Adipose tissue (tissue), 3 donors: ENCODE measurements at regions not wholly inside any gene's neighbourhood (a gene's known extent, or its start where the extent isn't known, plus 50 kb on each side); places are given as distances from the start of the nearest gene placed in this dataset.

Experiments
- H3K27ac ChIP-seq: one replicate; pipeline ENCODE4 v1.5.1; 2013; ENCODE audit warnings: low read depth, low read length
- WGBS, 3 donors: extraction: QIAGEN DNeasy Blood & Tissue Kit; methylation state at CpG; one replicate each; pipeline ENCODE4 v1.1.7; 2013; 5-methylcytosine and 5-hydroxymethylcytosine counted together
- donor health status: healthy with polysubstance abuse.
- donor health status: Bipolar disorder and iron deficiency.
- donor health status: healthy.

DNA sequence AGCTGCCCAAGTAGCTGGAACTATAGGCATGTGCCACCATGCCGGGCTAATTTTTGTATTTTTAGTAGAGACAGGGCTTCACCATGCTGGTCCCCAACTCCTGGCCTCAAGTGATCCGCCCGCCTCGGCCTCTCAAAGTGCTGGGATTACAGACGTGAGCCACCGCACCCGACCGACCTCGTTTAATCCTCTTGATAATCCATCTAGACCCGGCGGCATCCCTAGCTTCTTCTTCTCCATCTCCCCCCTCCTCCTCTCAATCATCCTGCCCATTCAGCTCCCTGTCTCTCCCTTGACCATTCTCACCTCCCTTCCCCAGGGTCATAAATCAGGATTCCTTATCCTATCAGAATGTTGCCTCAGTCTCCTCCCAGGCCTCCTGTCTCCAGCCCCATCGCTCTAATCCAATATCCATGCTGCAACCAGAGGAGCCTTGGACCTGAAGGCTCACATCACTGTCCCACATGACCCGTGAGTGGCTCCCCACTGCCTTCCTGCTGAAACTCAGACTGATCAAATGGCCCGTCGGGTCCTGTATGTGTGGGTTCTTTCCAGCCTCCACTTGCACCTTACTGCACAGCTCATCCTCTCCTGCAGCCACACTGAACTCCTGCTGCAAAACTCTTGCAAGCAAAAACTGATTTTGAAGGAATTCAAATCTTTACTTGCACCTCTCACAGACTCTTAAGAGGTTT is 74.1 kb upstream of the CDH5 start:
- WGBS, 3 donors = 82 to 94% (median 82%) methylated on average over 15 of the region's 15 CpGs
- H3K27ac ChIP-seq = no peak overlapping the region

DNA sequence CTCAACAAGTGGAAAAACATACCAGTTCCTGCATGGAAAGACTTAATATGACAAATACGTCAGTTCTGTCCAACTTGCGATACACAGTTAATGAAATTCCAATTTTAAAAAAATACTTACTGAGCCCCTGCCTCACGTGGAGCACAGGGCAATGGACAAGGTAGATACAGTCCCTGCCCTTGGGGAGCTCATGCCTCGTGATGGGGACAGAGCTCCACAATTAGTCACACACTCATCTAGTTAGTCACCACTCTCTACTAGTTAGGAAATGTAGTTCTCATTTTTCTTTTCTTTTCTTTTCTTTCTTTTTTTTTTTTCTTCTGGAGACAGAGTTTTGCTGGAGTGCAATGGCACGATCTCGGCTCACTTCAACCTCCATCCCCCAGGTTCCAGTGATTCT is 74.7 kb upstream of the CDH5 start:
- WGBS, 3 donors = 82 to 90% (median 87%) methylated on average over 6 of the region's 6 CpGs
- H3K27ac ChIP-seq = no peak overlapping the region

DNA sequence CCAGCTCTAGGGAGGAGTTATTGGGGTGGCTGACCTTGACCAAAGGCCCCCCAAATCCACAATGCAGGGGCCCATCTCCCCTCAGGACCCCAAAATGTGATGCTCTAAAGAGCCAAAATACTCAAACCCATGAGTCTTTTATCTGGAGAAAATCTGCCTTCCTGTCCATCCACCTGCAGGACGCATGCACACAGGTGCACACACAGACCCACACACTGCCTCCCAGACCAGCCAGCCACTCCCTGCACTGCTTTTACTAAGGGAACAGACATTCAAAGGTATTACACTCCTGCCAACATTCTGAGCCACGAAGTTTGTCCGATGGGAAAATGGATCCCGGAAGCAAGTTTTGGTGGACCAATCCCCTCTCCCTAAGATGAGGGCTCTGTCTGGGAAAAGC is 76.1 kb upstream of the CDH5 start:
- no peak overlapping the region for H3K27ac ChIP-seq
- 79 to 94% (median 93%) methylated on average over 4 of the region's 4 CpGs for WGBS, 3 donors

DNA sequence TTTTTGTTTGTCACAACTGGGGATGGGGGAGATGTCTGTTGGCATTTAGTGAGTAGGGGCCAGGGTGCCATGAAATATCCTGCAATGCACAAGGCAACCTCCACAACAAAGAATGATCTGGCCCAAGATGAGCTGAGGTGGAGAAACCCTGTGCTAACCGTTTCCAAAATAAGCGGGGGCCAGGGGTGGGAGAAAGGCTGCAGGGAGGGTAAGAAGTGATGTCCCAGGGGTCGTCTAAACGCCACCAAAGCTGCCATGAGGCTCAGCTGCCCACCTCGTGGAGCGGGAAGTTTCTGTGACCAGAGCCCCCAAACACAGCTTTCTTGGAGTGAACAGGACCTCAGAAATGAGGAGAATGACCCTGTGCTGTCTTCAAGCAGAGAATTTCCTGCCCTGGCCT is 76.5 kb upstream of the CDH5 start:
- 83 to 89% (median 87%) methylated on average over 6 of the region's 6 CpGs for WGBS, 3 donors
- H3K27ac ChIP-seq = no peak overlapping the region

DNA sequence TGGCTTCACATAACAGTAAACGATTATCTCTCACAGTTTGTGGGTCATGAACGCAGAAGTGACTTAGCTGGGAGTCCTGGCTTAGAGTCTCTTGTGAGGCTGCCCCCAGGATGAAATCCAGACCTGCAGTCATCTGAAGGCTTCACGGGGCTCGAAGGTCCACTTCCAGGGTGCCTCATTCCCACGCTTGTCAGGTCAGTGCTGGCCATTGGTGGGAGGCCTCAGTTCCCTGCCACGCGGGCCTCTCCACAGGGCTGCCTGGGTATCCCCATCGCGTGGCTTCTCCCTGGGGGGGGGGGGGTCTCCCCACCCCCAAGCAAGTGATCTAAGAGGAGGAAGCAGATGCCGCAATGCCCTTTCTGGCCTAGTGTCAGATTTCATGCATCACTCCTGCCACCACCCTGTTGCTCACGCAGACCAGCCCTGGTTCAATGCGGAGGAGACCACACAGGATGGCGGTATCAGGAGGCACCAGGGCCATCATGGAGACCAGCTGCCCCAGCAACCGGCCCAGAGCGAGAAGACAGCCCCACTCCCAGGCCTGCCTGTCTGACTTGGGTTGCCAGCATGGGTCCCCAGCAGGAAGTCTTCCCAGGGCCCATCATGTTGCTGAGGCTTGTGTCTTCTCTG is 77.3 kb upstream of the CDH5 start:
- H3K27ac ChIP-seq = no peak overlapping the region
- 84 to 94% (median 93%) methylated on average over 13 to 15 of the region's 15 CpGs for WGBS, 3 donors

DNA sequence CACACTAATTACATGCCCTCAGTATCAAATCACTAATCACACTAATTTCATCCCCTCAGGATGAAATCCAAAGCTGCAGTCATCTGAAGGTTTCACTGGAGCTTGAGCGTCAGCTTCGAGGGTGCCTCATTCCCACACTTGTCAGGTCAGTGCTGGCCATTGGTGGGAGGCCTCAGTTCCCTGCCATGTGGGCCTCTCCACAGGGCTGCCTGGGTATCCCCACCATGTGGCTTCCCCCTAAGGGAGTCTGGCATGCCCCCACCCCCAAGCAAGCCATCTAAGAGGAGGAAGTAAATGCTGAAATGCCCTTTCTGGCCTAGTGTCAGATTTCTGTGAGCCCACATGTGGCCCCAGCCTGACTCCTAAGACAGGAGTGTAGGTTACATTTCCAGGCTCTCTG is 78.6 kb upstream of the CDH5 start:
- WGBS, 3 donors = 93 to 96% (median 94%) methylated on average over 2 of the region's 2 CpGs

DNA sequence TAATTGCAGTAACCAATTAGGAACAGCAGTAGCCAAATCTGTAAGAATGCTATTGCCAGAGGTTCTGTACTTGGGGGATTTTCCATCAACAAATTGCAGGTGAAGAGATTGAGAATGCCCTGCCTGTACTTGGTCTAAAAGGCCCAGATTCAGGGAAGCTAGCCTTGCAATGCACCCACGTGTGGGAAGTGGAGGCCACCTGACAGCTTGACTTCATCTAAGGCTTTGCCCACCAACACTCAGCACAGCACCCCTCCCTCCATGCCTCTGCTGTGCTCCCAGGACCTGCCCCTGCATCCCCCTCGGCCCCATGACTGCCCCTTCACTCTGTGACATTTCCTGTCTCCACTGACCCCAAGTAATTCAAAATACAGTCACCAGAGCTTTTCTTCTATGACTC is 79.1 kb upstream of the CDH5 start:
- 46 to 65% (median 55%) methylated on average over 2 of the region's 2 CpGs for WGBS, 3 donors

More for the DNA sequence above, 78.6 kb upstream of the CDH5 start:
- H3K27ac ChIP-seq = no peak overlapping the region

DNA sequence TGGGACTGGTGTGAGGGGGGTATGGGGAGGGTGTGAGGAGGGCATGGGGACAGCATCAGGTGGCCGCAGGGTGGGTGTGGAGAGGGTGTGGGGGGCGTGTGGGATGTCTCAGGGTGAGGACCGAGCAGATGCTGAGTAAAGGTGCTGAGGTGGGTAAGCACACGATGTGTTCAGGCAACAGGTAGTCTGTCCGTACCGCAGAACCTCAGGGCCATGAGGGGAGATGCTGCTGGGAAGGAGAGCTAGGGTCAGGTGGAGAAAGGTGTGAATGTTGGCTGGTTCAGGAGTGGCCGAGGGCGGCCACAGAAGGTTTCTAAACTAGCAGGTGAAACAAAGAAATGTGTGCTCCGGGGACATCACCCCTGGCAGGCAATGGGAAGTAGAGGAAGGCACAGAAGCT is 80.0 kb upstream of the CDH5 start:
- WGBS, 3 donors = 85 to 97% (median 92%) methylated on average over 9 of the region's 9 CpGs
- H3K27ac ChIP-seq = no peak overlapping the region

More for the DNA sequence above, 79.1 kb upstream of the CDH5 start:
- no peak overlapping the region for H3K27ac ChIP-seq

DNA sequence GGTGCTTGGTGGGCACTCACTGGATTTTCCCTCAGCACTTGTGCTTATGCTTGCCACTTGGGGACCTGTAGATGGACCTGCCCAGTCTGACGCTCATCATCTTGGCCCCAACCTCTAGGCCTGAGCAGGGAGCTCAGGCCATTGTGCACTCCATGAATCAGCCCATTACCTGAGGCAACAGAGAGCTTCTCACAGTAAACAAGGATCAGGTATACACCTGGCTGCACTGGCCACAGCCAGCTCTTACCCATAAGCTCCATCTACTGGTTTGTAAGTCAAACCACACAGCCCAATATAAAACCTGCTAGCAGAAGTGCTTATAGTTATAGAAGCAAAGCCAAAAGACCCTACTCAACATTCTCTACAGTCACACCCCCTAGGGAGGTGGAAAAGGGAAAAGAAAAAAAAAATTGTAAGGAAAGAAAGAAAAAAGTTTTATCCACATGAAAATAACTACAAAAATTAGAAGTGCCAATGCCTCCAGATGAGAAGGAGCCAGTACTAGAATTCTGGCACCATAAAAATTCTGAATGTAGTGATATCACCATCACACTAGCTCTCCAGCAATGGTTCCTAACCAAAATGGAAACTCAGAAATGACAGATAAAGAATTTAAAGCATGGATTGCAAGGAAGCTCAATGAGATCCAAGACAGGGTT is 87.8 kb upstream of the CDH5 start:
- WGBS, 3 donors = 94 to 98% (median 95%) methylated on average over 1 of the region's 1 CpG
- H3K27ac ChIP-seq = no peak overlapping the region

DNA sequence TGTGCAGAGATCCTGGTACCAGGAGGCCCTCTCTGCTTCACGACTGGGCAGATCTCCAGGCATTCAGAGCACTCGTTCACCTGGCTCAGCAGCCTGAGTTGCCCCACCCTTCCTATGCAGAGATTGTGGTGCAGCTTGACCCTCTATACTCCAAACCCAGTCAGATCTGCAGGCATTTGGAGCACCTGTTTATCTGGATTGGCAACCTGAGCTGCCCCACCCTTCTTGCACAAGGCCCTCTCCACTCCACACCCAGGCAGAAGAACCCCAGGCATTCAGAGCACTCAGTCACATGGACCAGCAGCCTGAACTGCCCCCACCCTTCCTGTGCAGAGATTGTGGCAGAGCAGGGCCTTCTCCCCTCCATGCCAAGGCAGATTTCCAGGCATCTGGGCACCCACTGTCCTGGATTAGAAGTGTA is 88.4 kb upstream of the CDH5 start:
- WGBS, 3 donors = 56 to 88% (median 70%) methylated on average over 2 of the region's 2 CpGs
- no peak overlapping the region for H3K27ac ChIP-seq

DNA sequence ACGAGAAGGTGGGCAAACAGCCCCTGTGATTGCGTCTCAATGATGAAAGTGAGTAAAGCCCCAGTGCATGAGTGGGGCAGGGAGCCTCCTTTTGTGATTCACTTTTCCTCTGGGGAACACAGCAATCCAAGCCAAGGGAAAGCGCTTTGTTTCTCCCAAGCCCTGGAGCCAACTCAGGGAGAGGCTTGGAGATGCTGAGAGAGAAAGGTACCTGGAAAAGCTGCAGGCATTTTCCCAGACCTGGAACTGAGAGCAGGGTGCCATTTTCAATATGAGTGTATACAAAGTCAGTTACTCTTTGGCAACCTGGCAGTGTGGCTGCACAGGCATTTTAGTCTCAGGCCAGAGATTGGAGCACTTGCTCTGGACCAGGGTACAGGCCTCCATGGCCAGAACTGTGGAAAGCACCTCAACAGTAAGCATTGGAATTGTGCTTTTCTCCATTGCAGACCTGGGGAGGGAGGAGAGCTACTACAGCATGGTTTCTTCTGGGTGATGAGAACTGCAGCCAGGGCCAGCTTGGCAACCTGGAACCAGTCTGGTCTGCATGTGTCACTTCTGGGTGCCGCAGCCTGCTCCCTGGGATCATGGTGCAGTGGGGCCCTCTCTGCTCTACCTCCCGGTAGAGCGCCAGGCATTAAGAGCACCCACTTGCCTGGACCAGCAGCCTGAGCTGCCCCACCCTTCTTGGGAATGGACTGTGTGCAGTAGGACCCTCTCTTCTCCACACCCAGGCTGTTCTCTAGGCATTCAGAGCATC is 89.0 kb upstream of the CDH5 start:
- WGBS, 3 donors = 91 to 94% (median 92%) methylated on average over 6 of the region's 6 CpGs
- no peak overlapping the region for H3K27ac ChIP-seq

DNA sequence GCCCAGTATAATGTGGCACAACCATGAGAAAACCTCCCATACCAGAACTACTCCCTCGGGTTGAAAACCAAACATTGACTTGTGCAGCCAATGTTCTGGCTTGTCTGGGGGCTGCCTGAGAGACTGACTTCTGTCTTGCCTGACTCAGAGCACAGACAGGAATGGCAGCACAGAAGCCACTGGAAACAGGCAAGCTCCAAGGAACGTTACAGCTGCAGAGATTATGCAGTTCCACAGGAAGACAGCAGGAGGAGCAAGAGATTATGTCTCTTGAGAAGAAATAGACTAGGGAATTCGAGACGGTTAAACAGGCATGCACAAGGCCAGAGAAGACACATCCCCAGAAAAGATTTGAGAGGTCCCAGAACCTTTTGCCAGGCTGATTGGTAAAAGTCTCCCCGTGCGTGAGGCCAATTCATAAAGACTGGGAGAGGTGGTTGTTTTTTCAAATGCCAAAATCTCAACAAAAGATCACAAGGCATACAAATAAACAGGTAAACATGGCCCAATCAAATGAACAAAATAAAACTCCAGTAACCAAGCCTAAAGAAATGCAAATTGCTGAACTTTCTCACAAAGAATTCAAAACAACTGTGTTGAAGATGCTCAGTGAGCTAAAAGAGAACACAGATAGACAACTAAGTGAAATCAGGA is 90.6 kb upstream of the CDH5 start:
- no peak overlapping the region for H3K27ac ChIP-seq
- 27 to 41% (median 39%) methylated on average over 6 of the region's 6 CpGs for WGBS, 3 donors

DNA sequence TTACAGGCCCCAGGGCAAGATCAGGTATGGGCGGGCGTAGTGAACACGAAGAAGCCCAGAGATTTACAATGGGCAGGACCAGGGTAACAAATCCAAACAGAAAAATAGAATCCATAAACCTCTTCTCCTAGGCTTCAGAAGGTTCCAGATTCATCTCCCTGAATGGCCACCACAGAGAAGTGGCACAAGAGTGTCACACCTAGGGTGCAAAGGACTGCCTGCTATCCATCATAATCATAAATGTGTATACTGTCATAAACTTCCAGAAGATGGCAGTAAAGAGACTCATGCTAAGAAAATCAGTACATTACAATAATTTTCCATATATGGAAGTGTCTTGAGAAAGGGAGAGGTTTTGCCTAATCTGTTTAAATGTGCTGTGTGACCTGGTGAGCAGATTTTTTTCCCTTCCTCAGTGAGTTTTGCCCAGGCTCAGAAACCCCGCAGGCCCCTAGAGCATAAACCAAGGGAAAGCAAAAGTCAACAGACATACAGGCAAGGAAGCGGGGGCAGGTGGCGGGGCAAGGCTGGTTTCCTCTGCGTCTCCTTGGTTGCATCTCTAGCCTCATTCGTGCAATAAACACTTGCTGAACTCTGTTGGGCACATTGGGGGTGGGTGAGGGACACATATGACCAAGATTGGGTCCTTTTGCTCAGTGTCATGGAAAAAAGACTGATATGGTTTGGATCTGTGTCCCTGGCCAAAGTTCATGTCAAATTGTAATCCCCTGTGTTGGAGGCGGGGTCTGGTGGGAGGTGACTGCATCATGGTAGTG is 92.0 kb upstream of the CDH5 start:
- no peak overlapping the region for H3K27ac ChIP-seq
- WGBS, 3 donors = 71 to 76% (median 76%) methylated on average over 9 of the region's 9 CpGs

DNA sequence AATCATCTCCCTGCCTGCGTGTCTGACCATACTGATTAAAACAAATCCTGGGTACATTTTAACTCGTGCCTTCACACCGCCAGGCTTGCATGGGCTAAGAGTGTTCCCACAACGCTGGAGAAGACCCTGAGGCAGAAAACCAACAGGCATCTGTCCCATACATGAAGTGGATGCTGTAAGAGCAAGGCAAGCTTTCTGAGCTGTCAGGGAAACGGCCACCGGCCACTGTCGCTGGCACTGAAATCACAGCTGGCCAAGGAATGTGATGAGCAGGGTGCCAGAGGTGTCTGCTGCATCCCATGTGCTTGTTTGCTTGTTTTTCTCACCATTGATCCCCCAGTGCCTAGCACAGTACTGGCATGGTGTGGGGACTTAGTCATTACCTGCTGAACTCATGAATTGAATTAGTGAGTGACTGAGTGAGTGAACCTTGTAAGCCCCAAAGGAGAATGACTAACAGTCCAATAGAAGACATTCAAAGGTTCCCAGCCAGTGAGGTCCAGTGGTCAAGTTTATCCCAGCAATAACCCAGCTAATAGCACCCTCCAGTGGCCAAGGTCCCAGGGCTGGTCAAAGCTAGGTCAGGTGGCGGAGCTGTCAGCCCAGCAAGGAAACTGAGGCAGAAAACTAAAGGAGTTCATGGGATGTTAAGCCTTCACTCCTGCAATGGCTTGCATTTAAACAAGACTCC is 92.7 kb upstream of the CDH5 start:
- 75 to 89% (median 83%) methylated on average over 8 of the region's 8 CpGs for WGBS, 3 donors
- no peak overlapping the region for H3K27ac ChIP-seq

DNA sequence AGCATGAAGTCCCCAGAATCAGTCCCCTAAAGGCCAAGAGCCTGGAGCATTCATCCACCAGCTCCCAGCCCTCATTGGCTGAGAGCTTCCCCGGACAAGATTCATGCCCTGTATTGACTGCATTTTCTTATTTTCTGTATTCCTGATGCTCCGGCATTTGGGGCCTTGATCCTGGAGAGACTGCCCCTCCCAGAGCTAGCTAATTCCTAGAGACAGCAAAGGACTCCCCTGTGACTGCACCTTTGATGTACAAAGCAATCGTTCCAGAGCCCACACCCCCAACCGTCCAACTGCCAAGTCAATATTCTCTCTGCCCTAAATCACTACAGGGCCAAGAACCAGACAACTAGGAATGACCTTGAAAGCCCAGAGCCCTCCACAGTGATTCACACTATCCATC is 93.4 kb upstream of the CDH5 start:
- no peak overlapping the region for H3K27ac ChIP-seq
- 55 to 74% (median 68%) methylated on average over 4 of the region's 4 CpGs for whole genome bisulfite sequencing, 3 donors

DNA sequence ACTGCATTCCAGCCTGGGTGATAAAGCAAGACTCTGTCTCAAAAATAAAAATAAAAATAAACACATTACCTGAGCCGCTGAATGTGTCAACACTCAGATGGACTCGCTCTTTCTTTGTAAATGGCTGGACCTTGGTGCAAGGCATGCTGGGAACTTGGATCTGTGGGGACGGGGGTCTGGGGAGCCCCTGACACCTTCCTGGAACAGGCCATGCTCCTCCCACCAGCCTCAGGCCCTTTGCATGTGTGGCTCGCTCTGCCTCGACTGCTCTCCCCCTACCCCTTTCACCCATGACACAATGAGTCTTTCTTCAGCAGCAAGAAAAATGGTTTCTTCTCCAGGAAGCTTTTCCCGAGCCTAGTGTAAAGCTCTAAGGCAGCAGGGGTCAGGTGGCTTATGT is 94.0 kb upstream of the CDH5 start:
- WGBS, 3 donors = 73 to 93% (median 78%) methylated on average over 6 of the region's 6 CpGs

More for the DNA sequence above, 94.0 kb upstream of the CDH5 start:
- H3K27ac ChIP-seq = no peak overlapping the region
